Midbrain (tissue), 1 donor: ENCODE measurements at regions not wholly inside any gene's neighbourhood (a gene's known extent, or its start where the extent isn't known, plus 50 kb on each side); places are given as distances from the start of the nearest gene placed in this dataset.
"Not testable (repeated sequence)": the region's sequence is repeated elsewhere in the genome, so short reads cannot be mapped to it uniquely, and the experiment has no call there.

Experiments
- DNase-seq: peaks from one replicate; lab custom pipeline; 2025; lab: John Stamatoyannopoulos, UW

- DNase-seq: no peak
Measured at GRCh38 chr6:78583079-78583478, 284.3 kb upstream of the IRAK1BP1 start.

- no peak for DNase-seq
Measured at GRCh38 chr6:78589436-78589835, 277.9 kb upstream of the IRAK1BP1 start.

- no peak for DNase-seq
Measured at GRCh38 chr6:78593898-78594667, 273.3 kb upstream of the IRAK1BP1 start.

- DNase-seq: no peak
Measured at GRCh38 chr6:78594668-78595066, 272.7 kb upstream of the IRAK1BP1 start.

GRCh38 chr6:78597966-78598365, 269.4 kb upstream of the IRAK1BP1 start:
- no peak for DNase-seq

GRCh38 chr6:78598966-78599365, 268.4 kb upstream of the IRAK1BP1 start:
- no peak for DNase-seq

GRCh38 chr6:78599526-78599925, 267.8 kb upstream of the IRAK1BP1 start:
- DNase-seq: no peak

GRCh38 chr6:78605909-78606446, 261.4 kb upstream of the IRAK1BP1 start:
- DNase-seq: no peak

- DNase-seq: no peak
Measured at GRCh38 chr6:78607189-78607588, 260.2 kb upstream of the IRAK1BP1 start.

GRCh38 chr6:78611102-78611620, 256.2 kb upstream of the IRAK1BP1 start:
- no peak for DNase-seq

- no peak for DNase-seq
Measured at GRCh38 chr6:78611886-78612480, 255.4 kb upstream of the IRAK1BP1 start.

GRCh38 chr6:78614961-78615360, 252.4 kb upstream of the IRAK1BP1 start:
- DNase-seq: no peak

- no peak for DNase-seq
Measured at GRCh38 chr6:78615430-78615904, 251.9 kb upstream of the IRAK1BP1 start.

- DNase-seq: no peak
Measured at GRCh38 chr6:78618970-78619369, 248.4 kb upstream of the IRAK1BP1 start.

GRCh38 chr6:78623554-78623953, 243.8 kb upstream of the IRAK1BP1 start:
- no peak for DNase-seq

- peak; percentile 2 for DNase-seq
Measured at GRCh38 chr6:78629154-78629721, 238.1 kb upstream of the IRAK1BP1 start.

GRCh38 chr6:78629836-78630235, 237.5 kb upstream of the IRAK1BP1 start:
- DNase-seq: no peak

- no peak for DNase-seq
Measured at GRCh38 chr6:78631976-78632375, 235.4 kb upstream of the IRAK1BP1 start.

GRCh38 chr6:78639111-78640110, 227.9 kb upstream of the IRAK1BP1 start:
- no peak for DNase-seq

- DNase-seq: not testable (repeated sequence)
Measured at GRCh38 chr6:78643976-78644375, 223.4 kb upstream of the IRAK1BP1 start.
